GM12878 (cell line): ENCODE measurements at regions not wholly inside any gene's neighbourhood (a gene's known extent, or its start where the extent isn't known, plus 50 kb on each side); places are given as distances from the start of the nearest gene placed in this dataset.

Experiments
- ATAC-seq: fragments of 200-7000 bp; cut with Tn5 transposase; 3 replicates; pipeline ENCODE4 v1.9.1; 2020; ENCODE audit warnings: mild to moderate bottlenecking, moderate library complexity
- BruUV-seq: library from RNA; stranded (reverse); fragments of 400-500 nt; replicated peaks from 2 replicates; lab custom pipeline; 2021; lab: Mats Ljungman, UMichigan
- CTCF ChIA-PET: fragments of 300-600 bp; sonication (Branson Sonifier 250); formaldehyde crosslinking; extraction: SDS; loops from one replicate; lab custom pipeline; 2021; ENCODE audit warnings: inconsistent platforms; lab: Yijun Ruan, JAX
- POLR2A ChIA-PET: fragments of 350-600 bp; formaldehyde crosslinking; extraction: SDS; loops from one replicate; lab custom pipeline; 2021; ENCODE audit warnings: inconsistent platforms; lab: Charles Lee
- RAD21 ChIA-PET: fragments of 300-600 bp; sonication (Branson Sonifier 250); formaldehyde crosslinking; loops from one replicate; lab custom pipeline; 2023; ENCODE audit warnings: antibody characterized with exemption; ENCODE audit not compliant: unreplicated experiment; lab: Charles Lee
- SMC1A ChIA-PET: fragments of 300-600 bp; sonication (Branson Sonifier 250); formaldehyde crosslinking; loops from one replicate; lab custom pipeline; 2023; ENCODE audit not compliant: unreplicated experiment, uncharacterized antibody; lab: Charles Lee
- DNase-seq: peaks from one replicate; pipeline ENCODE4 v3.0.0-alpha.2; 2011; ENCODE audit warnings: low read depth, low spot score
- FAIRE-seq: peaks from 3 replicates; lab custom pipeline; 2011; peaks lifted over from hg19 to GRCh38; lab: Jason Lieb, UNC
- H2AFZ ChIP-seq: 2 replicates; pipeline ENCODE4 v1.6.0; 2011; ENCODE audit warnings: low read depth, low read length, control low read depth; ENCODE audit not compliant: control insufficient read depth
- H3K27ac ChIP-seq: 2 replicates; pipeline ENCODE4 v1.5.1; 2011; ENCODE audit warnings: control low read depth; ENCODE audit not compliant: control insufficient read depth, insufficient read depth
- H3K27me3 ChIP-seq, 2 experiments: replicated peaks in 1 of 2; 2 replicates each; pipeline versions ENCODE4 v1.6.0 to v1.6.1; 2011; ENCODE audit warnings: low read length in 1 of 2; ENCODE audit not compliant: control insufficient read depth in 2 of 2, insufficient read depth in 2 of 2
- H3K36me3 ChIP-seq, 2 experiments: 2 replicates each; pipeline ENCODE4 v1.5.1; 2011; ENCODE audit warnings: low read length in 1 of 2; ENCODE audit not compliant: control insufficient read depth in 2 of 2, insufficient read depth in 2 of 2
- H3K4me1 ChIP-seq: 2 replicates; pipeline ENCODE4 v1.6.1; 2011; ENCODE audit warnings: mild to moderate bottlenecking, low read length, moderate library complexity, mixed read lengths; ENCODE audit not compliant: control insufficient read depth, insufficient read depth
- H3K4me2 ChIP-seq: 2 replicates; pipeline ENCODE4 v1.6.0; 2011; ENCODE audit warnings: control low read depth; ENCODE audit not compliant: control insufficient read depth, insufficient read depth
- H3K4me3 ChIP-seq: fragments of 200-600 bp; sonication (generic); 2 replicates; pipeline ENCODE4 v1.5.1; 2016
- H3K79me2 ChIP-seq: 2 replicates; pipeline ENCODE4 v1.6.0; 2011; ENCODE audit warnings: low read length; ENCODE audit not compliant: control insufficient read depth, insufficient read depth
- H3K9ac ChIP-seq: 2 replicates; pipeline ENCODE4 v1.8.0; 2011; ENCODE audit warnings: low read length, control low read depth, mixed read lengths; ENCODE audit not compliant: control insufficient read depth, insufficient read depth
- H3K9me3 ChIP-seq: replicated peaks from 3 replicates; pipeline ENCODE4 v1.5.1; 2011; ENCODE audit warnings: mild to moderate bottlenecking, low read length; ENCODE audit not compliant: control insufficient read depth, insufficient read depth
- H4K20me1 ChIP-seq: 2 replicates; pipeline ENCODE4 v1.6.0; 2011; ENCODE audit not compliant: control insufficient read depth, insufficient read depth
- ASH2L ChIP-seq: fragments of 300-600, 200-600 bp; sonication (generic); IDR thresholded peaks from 2 replicates; pipeline ENCODE4 v1.6.1; 2017; ENCODE audit warnings: low read depth, mild to moderate bottlenecking, borderline replicate concordance
- BMI1 ChIP-seq: fragments of 450-650 bp; IDR thresholded peaks from 2 replicates; pipeline ENCODE4 v1.6.1; 2016; ENCODE audit warnings: mild to moderate bottlenecking, moderate library complexity, borderline replicate concordance
- CEBPB ChIP-seq, 2 experiments: fragments of 150-350 bp in 1 of 2; IDR thresholded peaks; 2 replicates each; pipeline ENCODE4 v1.6.1; 2012 to 2014; ENCODE audit warnings: low read depth in 2 of 2, low read length in 2 of 2, borderline replicate concordance in 1 of 2, inconsistent platforms in 1 of 2
- FOXM1 ChIP-seq: IDR thresholded peaks from 2 replicates; pipeline ENCODE4 v1.6.1; 2012; ENCODE audit warnings: low read depth, mild to moderate bottlenecking, inconsistent platforms, low read length, moderate library complexity
- JUNB ChIP-seq: IDR thresholded peaks from 2 replicates; pipeline ENCODE4 v1.6.1; 2016; ENCODE audit warnings: antibody characterized with exemption, mild to moderate bottlenecking
- KDM1A ChIP-seq: fragments of 200-600 bp; sonication (generic); IDR thresholded peaks from 2 replicates; pipeline ENCODE4 v1.6.1; 2016; ENCODE audit warnings: borderline replicate concordance
- MEF2B ChIP-seq: fragments of 450-650 bp; IDR thresholded peaks from 2 replicates; pipeline ENCODE4 v1.6.1; 2018; ENCODE audit warnings: mild to moderate bottlenecking, moderate library complexity; ENCODE audit not compliant: partially characterized antibody, poor library complexity, severe bottlenecking
- SREBF1 ChIP-seq: IDR thresholded peaks from 2 replicates; pipeline ENCODE4 v1.6.1; 2012; ENCODE audit warnings: mild to moderate bottlenecking, low read length
- SRF ChIP-seq, 2 experiments: IDR thresholded peaks; 2 replicates each; pipeline ENCODE4 v1.6.1; 2011; ENCODE audit warnings: low read depth in 2 of 2, low read length in 2 of 2, mild to moderate bottlenecking in 1 of 2, moderate library complexity in 1 of 2
- YBX1 ChIP-seq: fragments of 450-650 bp; IDR thresholded peaks from 2 replicates; pipeline ENCODE4 v1.6.1; 2016; ENCODE audit warnings: antibody characterized with exemption
- WGBS: methylation state at CpG from one replicate; pipeline ENCODE4 v1.1.6; 2016; ENCODE audit warnings: low lambda C conversion rate; ENCODE audit not compliant: insufficient replicate concordance, insufficient coverage; ENCODE audit errors: missing lambda C conversion rate; 5-methylcytosine and 5-hydroxymethylcytosine counted together
- in situ Hi-C: fragments of 300-500 bp; cut with MboI; formaldehyde crosslinking; loops from 9 replicates; pipeline ENCODE4 v1.14.3; 2018; ENCODE audit warnings: mixed read lengths
- intact Hi-C: fragments of 100-400 bp; cut with micrococcal nuclease; formaldehyde crosslinking; loops from one replicate; pipeline ENCODE4 v1.14.2; 2022; ENCODE audit not compliant: unreplicated experiment
- TF ChIP-seq, protein P1 (sequence below): fragments of 450-650 bp; IDR thresholded peaks from 2 replicates; pipeline ENCODE4 v1.6.1; 2016; ENCODE audit warnings: mild to moderate bottlenecking

DNA sequence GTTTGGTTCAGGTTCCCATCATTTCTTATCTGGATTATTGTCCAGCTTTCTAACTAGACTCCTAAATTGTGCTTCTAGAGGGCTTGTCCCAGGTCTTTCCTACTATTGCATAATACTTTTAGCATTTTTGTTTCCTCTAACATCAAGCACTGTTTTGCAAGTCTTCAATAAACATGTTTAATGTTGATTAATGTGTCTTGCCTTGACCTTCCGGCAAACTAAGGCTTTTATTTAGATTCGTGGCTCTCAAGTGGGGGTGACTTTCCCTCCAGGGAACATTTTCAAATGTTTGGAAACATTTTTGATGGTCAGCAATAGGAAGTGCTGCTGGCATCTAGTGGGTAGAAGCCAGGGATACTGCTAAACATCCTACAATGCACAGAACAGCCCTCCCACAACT is 90.7 kb downstream of the RPE65 start:
- no peak overlapping the region for H3K27ac ChIP-seq
- no peak overlapping the region for H3K4me2 ChIP-seq
- H3K27me3 ChIP-seq = no peaks in the 10 kb centered on the region
- POLR2A ChIA-PET = no interaction called here
- no TSS peak for BruUV-seq
- no peaks in the 10 kb centered on the region for H3K4me1 ChIP-seq
- intact Hi-C loops = no loop called here
- DNase-seq (no peak), ATAC-seq (no peak)
- RAD21 ChIA-PET = no interaction called here
- SMC1A ChIA-PET = no interaction called here
- no peak overlapping the region for H3K4me3 ChIP-seq
- in situ Hi-C loops = no loop called here
- no peaks in the 10 kb centered on the region for H3K79me2 ChIP-seq
- no peaks in the 10 kb centered on the region for H3K9me3 ChIP-seq
- TF ChIP-seq ASH2L = no peak
- no peak for TF ChIP-seq FOXM1
- no peak for TF ChIP-seq YBX1
- no peak for TF ChIP-seq JUNB
- TF ChIP-seq MEF2B = no peak
- TF ChIP-seq BMI1 = no peak
- no peak for TF ChIP-seq CEBPB (IDR thresholded peaks at IDR 0.05; ENCODE audit: borderline replicate concordance in 1 of 2, low read depth in 2 of 2, low read length in 2 of 2)
- TF ChIP-seq, protein P1, sequence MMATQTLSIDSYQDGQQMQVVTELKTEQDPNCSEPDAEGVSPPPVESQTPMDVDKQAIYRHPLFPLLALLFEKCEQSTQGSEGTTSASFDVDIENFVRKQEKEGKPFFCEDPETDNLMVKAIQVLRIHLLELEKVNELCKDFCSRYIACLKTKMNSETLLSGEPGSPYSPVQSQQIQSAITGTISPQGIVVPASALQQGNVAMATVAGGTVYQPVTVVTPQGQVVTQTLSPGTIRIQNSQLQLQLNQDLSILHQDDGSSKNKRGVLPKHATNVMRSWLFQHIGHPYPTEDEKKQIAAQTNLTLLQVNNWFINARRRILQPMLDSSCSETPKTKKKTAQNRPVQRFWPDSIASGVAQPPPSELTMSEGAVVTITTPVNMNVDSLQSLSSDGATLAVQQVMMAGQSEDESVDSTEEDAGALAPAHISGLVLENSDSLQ = no peak
- TF ChIP-seq SREBF1 = no peak
- TF ChIP-seq KDM1A = no peak
- no peak for TF ChIP-seq SRF (IDR thresholded peaks at IDR 0.05; ENCODE audit: low read depth in 2 of 2, low read length in 2 of 2)
- TF ChIP-seq, all 136 proteins: peak for 0
- Histone ChIP-seq H3K36me3 (no peaks in the 10 kb centered on the region), H4K20me1 (no peaks in the 10 kb centered on the region), H2AFZ (no peak overlapping the region), H3K9ac (no peak overlapping the region)
- WGBS = 36% methylated on average over 2 of the region's 2 CpGs
- CTCF ChIA-PET = interaction anchor here (1.2 to 1.5 kb wide), 3 partner anchors 12 to 239 kb away, joined by 3 to 8 read pairs (median 4); no protein-coding TSS in a partner anchor
- no peak for FAIRE-seq
